HG03469 (cell line): ENCODE measurements at regions not wholly inside any gene's neighbourhood (a gene's known extent, or its start where the extent isn't known, plus 50 kb on each side); places are given as distances from the start of the nearest gene placed in this dataset.

Source experiments
- ATAC-seq: cut with Tn5 transposase; IDR thresholded peaks from one replicate; pipeline ENCODE4 v1.9.1; 2021; ENCODE audit warnings: mild to moderate bottlenecking, moderate library complexity, moderate number of reproducible peaks; ENCODE audit not compliant: unreplicated experiment

- ATAC-seq = no peak
Measured at GRCh38 chr9:81741103-81741502, 51.8 kb upstream of the TLE1 start.

DNA sequence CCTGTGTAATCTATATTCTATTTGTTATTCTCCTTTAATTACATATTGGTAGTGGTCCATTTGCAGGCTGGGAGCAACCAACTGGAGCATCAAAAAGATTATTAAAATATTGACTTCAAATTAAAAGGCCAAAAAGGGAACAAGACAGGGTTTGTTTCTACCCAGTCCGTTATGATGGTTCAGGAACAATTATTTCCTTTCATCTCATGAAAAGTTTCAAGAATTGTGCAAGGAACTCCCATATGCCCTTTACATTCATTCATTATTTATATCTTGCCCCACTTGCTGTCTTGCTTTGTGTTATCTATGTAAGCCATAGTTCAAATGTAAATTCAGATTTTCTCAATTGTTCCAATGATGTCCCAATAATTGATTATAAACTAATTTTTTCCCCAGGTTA lies 58.7 kb upstream of the TLE1 start:
- ATAC-seq = no peak

DNA sequence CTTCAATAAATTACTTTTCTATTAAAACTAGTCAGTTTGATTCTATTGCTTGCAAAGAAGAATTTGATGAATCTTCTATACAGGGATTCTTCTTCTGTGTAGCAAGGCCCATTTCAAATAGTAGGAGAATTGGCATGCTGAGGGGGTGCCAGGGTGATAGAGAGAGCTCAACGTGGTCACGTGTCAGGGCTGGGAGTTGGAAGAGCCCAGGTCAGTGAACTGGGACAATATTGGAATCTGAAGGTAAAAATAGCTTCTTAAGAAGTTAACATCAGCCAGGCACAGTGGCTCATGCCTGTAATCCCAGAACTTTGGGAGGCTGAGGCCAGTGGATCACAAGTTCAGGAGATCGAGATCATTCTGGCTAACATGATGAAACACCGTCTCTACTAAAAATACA lies 64.1 kb upstream of the TLE1 start:
- no peak for ATAC-seq

GRCh38 chr9:81754245-81754644 lies 64.9 kb upstream of the TLE1 start:
- no peak for ATAC-seq

- no peak for ATAC-seq
Measured at GRCh38 chr9:81755721-81756120, 66.4 kb upstream of the TLE1 start.

DNA sequence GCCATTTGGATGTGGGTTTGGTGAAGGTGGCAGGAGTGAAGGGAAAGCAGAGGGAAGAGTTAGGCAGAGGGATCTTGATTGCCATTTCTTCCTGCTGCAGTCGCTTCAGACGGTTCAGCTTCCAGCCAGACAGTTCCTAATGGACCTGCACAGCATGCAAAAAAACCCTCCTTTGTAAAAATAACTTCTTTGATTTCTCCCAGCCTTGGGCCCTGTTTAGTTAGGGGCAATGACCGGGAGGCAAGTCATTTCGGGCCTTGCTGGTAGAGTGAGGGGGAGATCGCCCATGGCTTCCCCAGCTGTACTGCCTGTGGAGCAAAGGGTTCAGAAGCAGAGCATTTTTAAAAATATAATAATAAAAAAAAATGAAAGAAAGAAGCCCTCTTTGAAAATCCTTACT lies 67.2 kb upstream of the TLE1 start:
- ATAC-seq = no peak

DNA sequence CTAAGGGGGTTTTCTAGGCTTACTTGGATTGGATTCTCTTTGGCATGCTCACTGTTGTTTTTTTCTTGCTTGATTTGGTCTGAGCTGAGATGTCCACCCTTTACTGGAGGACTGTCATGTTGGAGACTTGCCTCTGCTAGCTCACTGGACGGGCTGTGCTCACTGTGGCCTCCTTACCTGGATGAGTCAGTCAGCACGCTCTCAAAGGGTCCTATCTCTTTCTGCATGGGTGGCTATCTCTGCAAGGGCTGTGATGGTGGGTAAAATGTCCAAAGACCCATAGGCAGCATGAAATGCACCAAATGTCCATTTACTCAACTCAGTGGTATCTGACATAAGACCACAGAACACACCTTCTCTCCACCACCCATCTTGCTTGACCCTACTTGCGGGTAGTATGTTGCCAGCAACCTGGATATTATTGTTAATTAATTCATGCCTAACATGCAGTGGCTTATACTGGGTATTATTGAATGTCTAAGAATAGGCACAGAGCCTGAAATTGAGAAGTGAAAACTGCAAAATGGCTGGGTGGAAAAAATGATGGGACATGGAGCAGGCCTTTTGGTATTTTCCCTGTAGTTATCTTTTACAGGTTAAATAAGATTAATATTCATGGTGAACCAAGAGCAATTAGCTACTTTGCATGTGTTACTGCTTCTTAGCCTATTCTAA lies 68.9 kb upstream of the TLE1 start:
- no peak for ATAC-seq

DNA sequence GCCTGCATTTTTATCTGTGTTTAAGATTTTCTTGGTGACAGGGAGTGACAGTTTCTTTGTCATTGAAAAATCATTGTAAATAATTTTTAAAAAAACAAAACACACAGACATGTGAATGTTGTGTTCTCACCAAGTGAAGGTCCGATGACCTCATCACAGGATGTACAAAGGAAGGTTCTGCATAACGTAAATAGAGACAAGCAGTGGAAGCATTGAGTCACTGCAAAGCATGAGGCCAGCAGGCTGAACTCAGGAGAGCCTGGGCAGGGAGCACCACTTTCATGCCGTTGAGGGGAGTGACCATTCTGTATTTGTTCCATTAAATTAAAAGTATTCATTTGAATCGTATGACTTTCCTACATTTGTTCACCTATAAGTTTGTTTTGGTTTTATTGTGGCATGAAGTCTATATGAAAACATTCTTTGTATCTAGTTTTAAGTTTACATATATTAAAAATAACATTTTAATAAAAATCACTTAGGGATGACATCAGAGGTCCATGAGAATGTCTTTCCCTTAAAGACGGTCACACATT lies 70.4 kb upstream of the TLE1 start:
- no peak for ATAC-seq

DNA sequence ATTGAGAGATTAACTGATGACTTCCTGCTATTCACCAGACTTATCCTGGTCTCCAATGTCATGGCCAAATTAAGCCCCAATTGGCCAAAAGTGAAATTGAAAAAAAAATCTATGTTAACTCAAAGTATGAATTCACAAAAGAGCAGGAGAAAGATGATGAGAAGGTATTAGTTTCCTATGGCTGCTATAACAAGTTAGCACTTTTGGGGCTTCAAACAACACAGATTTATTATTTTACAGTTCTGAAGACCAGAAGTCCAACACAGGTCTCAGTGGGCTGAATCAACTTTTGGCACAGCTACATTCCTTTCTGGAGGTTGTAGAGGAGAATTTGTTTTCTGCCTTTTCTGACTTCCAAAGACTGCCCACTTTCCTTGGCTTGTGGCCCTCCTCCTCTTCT lies 78.6 kb upstream of the TLE1 start:
- ATAC-seq = no peak

GRCh38 chr9:81771571-81771970 lies 82.2 kb upstream of the TLE1 start:
- ATAC-seq = no peak

GRCh38 chr9:81772144-81772543 lies 82.8 kb upstream of the TLE1 start:
- ATAC-seq = no peak

- no peak for ATAC-seq
Measured at GRCh38 chr9:81776390-81776789, 87.0 kb upstream of the TLE1 start.

DNA sequence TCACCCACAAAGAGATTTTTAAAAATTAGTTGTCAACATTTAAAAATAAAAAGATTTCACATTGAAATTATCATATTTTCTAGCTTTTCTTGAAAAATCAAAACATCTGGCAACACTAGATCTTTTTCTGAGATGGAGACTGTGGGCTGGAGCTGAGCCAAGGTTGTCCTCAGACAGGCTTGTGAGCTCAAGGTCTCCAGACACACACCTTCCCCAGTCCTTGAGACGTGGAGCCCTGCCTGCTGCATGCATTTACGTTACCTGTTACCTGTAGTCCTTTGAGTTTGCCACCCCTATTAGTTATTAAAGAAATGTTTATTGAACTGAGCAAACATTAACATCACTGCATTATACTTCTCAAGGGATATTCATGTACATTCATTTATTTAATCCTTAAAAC lies 87.5 kb upstream of the TLE1 start:
- no peak for ATAC-seq

DNA sequence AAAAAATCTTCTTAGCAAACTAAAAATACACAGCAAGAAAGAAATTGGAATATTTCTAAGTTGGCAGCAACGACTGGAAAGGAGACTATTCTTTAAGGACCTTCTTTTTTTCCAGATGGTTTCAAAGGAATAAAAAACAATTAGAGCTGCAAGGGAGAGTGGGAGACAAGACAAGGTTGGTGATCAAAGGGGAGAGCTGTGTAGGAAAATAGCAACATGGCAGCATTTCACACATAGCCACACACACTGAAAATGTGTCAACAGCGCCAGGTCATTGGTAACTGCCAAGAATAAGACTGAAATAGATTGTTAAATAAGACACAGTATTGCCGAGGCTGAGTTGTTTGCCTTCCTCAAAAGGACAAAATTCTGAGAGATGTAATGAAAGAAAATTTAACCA lies 88.1 kb upstream of the TLE1 start:
- ATAC-seq = no peak

GRCh38 chr9:81782313-81782995 lies 93.1 kb upstream of the TLE1 start:
- no peak for ATAC-seq

DNA sequence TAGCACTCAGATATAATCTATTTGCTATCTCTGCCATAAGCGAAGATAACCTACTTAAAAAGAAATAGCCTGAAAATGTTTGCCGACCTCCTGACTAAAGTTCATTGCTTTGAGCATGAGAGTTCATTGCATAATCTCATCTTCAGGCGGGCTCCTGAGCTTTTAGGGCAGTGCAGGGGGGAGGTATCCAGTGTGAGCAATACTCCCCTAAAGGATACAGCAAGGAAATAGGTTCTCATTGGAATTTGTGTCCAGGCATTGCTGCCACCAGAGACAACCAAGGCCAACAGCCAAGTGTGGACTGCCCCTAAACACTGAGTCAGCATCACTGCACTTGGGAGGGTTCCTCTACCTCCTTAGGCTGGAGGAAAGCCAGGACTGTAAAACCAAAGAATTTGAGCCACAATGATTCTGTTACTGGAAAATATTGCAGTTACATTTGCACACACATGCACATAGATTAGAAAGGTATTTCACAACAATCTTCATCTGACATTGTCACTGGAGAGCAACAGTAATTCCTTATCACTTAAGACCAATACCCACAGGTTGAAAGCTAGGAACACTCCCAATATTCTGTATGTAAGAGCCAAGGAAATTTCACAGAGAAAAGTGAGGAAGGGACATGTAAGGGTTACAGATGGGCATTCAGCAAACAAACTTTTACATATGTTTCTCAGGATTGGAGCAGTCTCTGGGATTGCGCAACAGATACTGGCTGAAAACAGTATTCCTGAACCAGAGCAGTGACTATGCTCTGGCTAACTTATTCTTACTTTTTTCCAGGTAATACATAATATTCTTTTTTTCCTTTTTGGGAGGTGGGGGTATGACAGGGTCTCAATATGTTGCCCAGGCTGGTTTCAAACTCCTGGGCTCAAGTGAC lies 98.6 kb upstream of the TLE1 start:
- ATAC-seq = no peak

DNA sequence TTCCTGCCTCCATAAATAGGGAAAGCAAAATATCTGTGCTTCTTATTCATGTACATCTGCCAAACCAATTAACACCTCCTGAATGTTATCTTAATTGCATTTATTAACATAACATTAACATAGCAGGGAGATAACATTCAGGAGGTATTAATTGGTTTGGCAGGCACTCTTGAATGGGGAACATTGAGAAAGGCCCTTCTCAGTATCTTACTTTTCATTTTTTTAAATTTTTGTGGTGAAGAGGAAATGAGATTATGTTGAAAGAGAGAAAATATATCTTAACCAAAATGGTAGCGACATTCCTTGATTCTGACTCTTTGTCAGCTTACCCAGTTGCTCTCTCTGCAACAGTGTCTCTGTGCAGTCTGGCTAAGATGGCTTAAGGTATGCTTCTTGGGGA lies 100.4 kb upstream of the TLE1 start:
- ATAC-seq = no peak

- no peak for ATAC-seq
Measured at GRCh38 chr9:81790166-81790565, 100.8 kb upstream of the TLE1 start.

DNA sequence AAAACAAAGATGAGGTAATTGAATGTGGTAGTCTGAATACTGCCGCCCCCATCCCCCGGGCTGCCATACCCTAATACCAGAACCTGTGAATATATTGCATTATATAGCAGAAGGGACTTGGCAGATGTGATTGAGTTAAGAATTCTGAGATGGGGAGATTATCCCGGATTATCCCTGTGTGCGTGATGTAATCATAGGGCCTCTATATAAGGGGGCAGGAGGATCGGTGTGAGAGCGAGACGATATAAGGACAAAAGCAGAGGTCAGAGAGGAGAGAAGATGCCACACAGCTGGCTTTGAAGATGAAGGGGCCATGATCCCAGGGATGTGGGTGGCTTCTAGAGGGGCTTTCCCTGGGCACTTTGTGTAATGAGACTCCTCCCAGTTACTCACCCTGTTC lies 101.7 kb upstream of the TLE1 start:
- no peak for ATAC-seq

- no peak for ATAC-seq
Measured at GRCh38 chr9:81798606-81799005, 109.3 kb upstream of the TLE1 start.

DNA sequence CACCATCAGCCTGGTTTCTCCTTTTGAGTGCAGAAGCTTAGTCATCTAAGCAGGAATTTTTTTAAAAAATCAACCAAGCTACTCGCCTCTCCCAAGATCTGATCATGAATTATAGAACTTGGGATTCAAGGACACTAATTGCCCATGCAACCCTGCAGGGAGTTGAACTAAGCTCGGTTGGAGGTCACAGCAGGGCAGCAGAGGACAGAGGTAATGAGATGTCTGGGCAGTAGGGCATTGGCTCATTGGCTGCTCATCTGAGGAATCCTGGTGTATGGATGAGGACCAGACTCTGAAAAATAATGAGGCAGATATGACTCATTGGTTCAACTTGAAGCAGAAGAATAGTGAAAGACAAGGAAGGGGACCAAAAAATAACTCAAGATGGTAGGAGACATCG lies 111.8 kb upstream of the TLE1 start:
- no peak for ATAC-seq

DNA sequence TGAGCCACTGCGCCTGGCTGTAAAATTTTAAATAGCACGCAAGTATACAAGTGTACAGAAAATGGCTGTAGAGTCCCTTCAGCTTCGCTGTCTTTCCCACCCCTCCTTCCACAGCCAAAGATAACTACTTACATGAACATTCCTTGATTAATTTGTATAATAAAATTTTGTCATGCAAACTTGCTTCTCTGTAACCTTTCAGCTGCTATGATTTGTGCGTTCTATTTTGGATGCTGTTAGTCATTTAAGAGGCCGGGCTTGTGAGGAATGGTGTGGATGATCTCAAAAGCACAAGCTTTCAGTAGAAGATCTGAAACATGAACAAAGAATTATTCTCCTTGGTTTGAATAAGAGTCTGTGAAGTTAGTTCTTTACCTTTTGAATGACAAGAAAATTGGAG lies 115.0 kb upstream of the TLE1 start:
- ATAC-seq = no peak
